HG03039 (cell line): ENCODE measurements at regions not wholly inside any gene's neighbourhood (a gene's known extent, or its start where the extent isn't known, plus 50 kb on each side); places are given as distances from the start of the nearest gene placed in this dataset.
"Not testable (repeated sequence)": the region's sequence is repeated elsewhere in the genome, so short reads cannot be mapped to it uniquely, and the experiment has no call there.

Source experiments
- ATAC-seq: cut with Tn5 transposase; IDR thresholded peaks from one replicate; pipeline ENCODE4 v1.9.1; 2021; ENCODE audit warnings: mild to moderate bottlenecking, moderate library complexity; ENCODE audit not compliant: unreplicated experiment

- ATAC-seq: no peak
Measured at GRCh38 chr6:78500299-78501089, 366.9 kb upstream of the IRAK1BP1 start.

GRCh38 chr6:78502386-78502887, 364.9 kb upstream of the IRAK1BP1 start:
- ATAC-seq: no peak

- no peak for ATAC-seq
Measured at GRCh38 chr6:78505178-78505577, 362.2 kb upstream of the IRAK1BP1 start.

GRCh38 chr6:78511009-78511408, 356.3 kb upstream of the IRAK1BP1 start:
- ATAC-seq: no peak

- no peak for ATAC-seq
Measured at GRCh38 chr6:78513856-78514255, 353.5 kb upstream of the IRAK1BP1 start.

- no peak for ATAC-seq
Measured at GRCh38 chr6:78515271-78515670, 352.1 kb upstream of the IRAK1BP1 start.

- no peak for ATAC-seq
Measured at GRCh38 chr6:78517399-78517798, 350.0 kb upstream of the IRAK1BP1 start.

GRCh38 chr6:78523622-78524021, 343.7 kb upstream of the IRAK1BP1 start:
- no peak for ATAC-seq

- ATAC-seq: no peak
Measured at GRCh38 chr6:78525976-78526375, 341.4 kb upstream of the IRAK1BP1 start.

- no peak for ATAC-seq
Measured at GRCh38 chr6:78526432-78526831, 340.9 kb upstream of the IRAK1BP1 start.

- no peak for ATAC-seq
Measured at GRCh38 chr6:78528926-78529325, 338.4 kb upstream of the IRAK1BP1 start.

GRCh38 chr6:78530208-78530607, 337.1 kb upstream of the IRAK1BP1 start:
- ATAC-seq: no peak

- ATAC-seq: no peak
Measured at GRCh38 chr6:78533426-78533825, 333.9 kb upstream of the IRAK1BP1 start.

GRCh38 chr6:78533876-78534275, 333.5 kb upstream of the IRAK1BP1 start:
- no peak for ATAC-seq

- ATAC-seq: no peak
Measured at GRCh38 chr6:78538002-78538401, 329.3 kb upstream of the IRAK1BP1 start.

- ATAC-seq: not testable (repeated sequence)
Measured at GRCh38 chr6:78547636-78548035, 319.7 kb upstream of the IRAK1BP1 start.

GRCh38 chr6:78551361-78551760, 316.0 kb upstream of the IRAK1BP1 start:
- no peak for ATAC-seq

GRCh38 chr6:78552435-78552834, 314.9 kb upstream of the IRAK1BP1 start:
- no peak for ATAC-seq

- ATAC-seq: no peak
Measured at GRCh38 chr6:78554341-78554740, 313.0 kb upstream of the IRAK1BP1 start.

- no peak for ATAC-seq
Measured at GRCh38 chr6:78559056-78559455, 308.3 kb upstream of the IRAK1BP1 start.

GRCh38 chr6:78561015-78561414, 306.3 kb upstream of the IRAK1BP1 start:
- no peak for ATAC-seq

- no peak for ATAC-seq
Measured at GRCh38 chr6:78565997-78566396, 301.4 kb upstream of the IRAK1BP1 start.

GRCh38 chr6:78570044-78570443, 297.3 kb upstream of the IRAK1BP1 start:
- ATAC-seq: no peak
